IPS-18a (cell line): ENCODE measurements at regions not wholly inside any gene's neighbourhood (a gene's known extent, or its start where the extent isn't known, plus 50 kb on each side); places are given as distances from the start of the nearest gene placed in this dataset.

Source experiments
- H3K27ac ChIP-seq: one replicate; pipeline ENCODE4 v1.5.1; 2013; ENCODE audit warnings: low read length
- H3K27me3 ChIP-seq: one replicate; pipeline ENCODE4 v1.6.1; 2013; ENCODE audit warnings: mild to moderate bottlenecking, low read length; ENCODE audit not compliant: control insufficient read depth, insufficient read depth
- H3K36me3 ChIP-seq: one replicate; pipeline ENCODE4 v1.6.1; 2013; ENCODE audit warnings: low read depth, low read length; ENCODE audit not compliant: control insufficient read depth
- H3K4me1 ChIP-seq: one replicate; pipeline ENCODE4 v1.6.1; 2013; ENCODE audit warnings: low read depth, low read length; ENCODE audit not compliant: control insufficient read depth
- H3K4me3 ChIP-seq: one replicate; pipeline ENCODE4 v1.5.1; 2013; ENCODE audit warnings: low read length
- H3K9ac ChIP-seq: one replicate; pipeline ENCODE4 v1.6.1; 2013; ENCODE audit warnings: mild to moderate bottlenecking, low read length, moderate library complexity
- H3K9me3 ChIP-seq: one replicate; pipeline ENCODE4 v1.6.1; 2013; ENCODE audit warnings: low read depth, low read length; ENCODE audit not compliant: control insufficient read depth

DNA sequence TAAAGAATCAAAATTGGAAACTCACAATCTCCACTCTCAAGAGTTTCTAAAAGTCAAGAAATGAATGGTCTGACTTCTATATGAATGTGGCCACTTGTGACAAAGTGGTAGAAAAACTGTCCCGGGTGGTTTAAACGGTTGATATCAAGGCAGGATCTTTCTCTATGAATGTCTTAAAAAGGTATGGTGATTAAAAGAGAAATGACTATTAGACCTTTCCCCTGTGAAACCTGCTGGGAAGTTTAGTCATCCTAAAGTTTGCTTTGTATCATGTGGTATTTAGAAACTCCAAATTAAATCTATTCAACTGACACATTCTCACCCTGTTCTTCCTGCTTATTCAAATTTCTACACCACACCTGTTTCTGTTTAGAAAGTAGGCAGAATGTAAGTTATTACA, 492.5 kb downstream of the XPNPEP1 start:
- Histone ChIP-seq H3K4me1 (peaks cover 6% of the 10 kb centered on the region), H3K27me3 (no peaks in the 10 kb centered on the region), H3K9me3 (no peaks in the 10 kb centered on the region), H3K9ac (no peak overlapping the region), H3K4me3 (no peak overlapping the region), H3K36me3 (no peaks in the 10 kb centered on the region), H3K27ac (no peak overlapping the region)

DNA sequence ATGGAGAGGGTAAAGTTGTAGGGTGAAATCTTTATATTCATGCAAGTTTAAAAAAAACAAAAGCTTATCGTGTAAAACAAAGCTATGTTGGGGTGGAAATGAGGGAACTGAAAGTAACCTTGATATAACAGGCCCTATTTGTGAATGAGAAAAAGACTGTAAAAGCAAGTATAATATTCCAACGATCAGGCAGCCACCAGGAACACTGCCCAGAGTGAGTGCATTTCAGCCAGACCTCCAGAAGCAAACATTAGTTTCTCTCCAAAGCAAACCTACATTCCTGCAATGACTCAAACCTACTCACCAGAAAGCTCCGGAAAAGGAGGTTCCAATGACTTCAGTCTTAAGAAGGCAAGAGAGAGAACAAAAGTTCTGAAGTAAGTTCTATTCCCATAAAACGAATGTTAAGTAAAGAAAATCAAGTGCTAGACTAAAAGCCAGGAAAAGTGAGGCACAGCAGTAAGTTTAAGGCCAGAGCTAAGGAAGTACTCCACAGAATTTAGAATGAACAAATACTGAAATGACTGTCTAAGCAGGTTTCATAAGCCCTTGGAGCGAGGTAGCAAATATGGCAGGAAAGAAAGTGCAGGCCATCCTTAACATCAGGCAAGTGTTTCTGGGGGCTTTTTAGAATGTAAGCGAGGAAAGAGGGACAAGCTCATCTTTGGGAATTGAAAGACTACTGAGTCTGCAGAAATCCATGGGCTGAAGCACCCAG, 493.1 kb downstream of the XPNPEP1 start:
- Histone ChIP-seq H3K36me3 (no peaks in the 10 kb centered on the region), H3K4me3 (no peak overlapping the region), H3K27ac (no peak overlapping the region), H3K9ac (no peak overlapping the region), H3K9me3 (no peaks in the 10 kb centered on the region), H3K27me3 (no peaks in the 10 kb centered on the region), H3K4me1 (peaks cover 6% of the 10 kb centered on the region)

DNA sequence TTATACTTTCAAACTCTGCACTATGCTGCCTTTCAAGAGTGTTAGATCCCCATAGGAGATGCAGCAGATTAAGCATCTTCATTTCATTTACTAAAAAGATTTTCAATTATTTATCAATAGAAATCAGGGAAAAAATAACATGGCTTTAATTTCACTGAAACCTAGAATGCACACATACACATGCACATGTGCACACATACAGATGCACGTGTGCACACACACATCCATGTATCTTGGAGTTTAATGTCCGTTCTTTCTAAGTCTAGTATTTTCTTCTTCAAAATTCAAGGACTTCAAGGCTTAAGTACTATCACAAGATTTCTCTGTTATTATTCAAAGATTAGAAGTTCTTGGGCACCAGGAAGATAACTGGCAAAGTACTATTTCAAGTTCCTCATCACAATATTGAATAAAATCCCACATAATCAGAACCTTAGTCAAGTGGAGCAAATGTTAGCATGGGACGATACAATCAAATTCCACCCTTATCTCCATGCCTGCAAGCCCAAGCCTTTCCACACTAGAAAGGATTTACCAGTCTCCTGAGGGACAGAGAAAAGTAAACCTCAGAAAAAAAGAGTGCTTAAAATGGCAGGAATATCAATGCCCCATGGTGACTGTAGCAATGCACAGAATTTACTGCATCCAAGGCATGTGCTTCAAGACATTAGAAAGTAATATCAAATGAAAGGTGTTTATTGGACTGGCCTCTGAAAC, 494.4 kb downstream of the XPNPEP1 start:
- no peaks in the 10 kb centered on the region for H3K27me3 ChIP-seq
- no peaks in the 10 kb centered on the region for H3K36me3 ChIP-seq

DNA sequence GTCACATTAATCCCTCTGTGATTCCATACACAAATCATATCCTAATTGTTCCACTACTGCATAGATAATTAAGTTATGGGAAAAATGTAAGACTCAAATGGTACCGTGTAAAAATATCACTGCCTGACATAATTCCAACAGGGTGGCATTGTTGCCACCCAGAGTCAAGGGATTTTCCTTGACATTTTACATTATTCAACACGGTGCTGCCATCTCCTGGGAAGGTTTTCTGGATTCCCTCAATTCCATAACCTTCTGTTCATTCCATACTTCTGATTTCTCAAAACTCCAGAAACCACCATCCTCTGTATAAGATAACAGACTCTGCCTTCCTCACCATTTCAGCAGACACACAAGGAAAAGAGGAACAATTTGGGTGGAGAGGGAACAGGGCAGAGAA, 495.9 kb downstream of the XPNPEP1 start:
- Histone ChIP-seq H3K9me3 (no peaks in the 10 kb centered on the region), H3K27me3 (no peaks in the 10 kb centered on the region), H3K4me3 (no peak overlapping the region), H3K36me3 (no peaks in the 10 kb centered on the region), H3K27ac (no peak overlapping the region), H3K9ac (no peak overlapping the region), H3K4me1 (peaks cover 6% of the 10 kb centered on the region)

More for the DNA sequence above, 494.4 kb downstream of the XPNPEP1 start:
- H3K9me3 ChIP-seq, result no peaks in the 10 kb centered on the region
- no peak overlapping the region for H3K27ac ChIP-seq
- no peak overlapping the region for H3K9ac ChIP-seq
- no peak overlapping the region for H3K4me3 ChIP-seq
- H3K4me1 ChIP-seq, result peaks cover 6% of the 10 kb centered on the region

DNA sequence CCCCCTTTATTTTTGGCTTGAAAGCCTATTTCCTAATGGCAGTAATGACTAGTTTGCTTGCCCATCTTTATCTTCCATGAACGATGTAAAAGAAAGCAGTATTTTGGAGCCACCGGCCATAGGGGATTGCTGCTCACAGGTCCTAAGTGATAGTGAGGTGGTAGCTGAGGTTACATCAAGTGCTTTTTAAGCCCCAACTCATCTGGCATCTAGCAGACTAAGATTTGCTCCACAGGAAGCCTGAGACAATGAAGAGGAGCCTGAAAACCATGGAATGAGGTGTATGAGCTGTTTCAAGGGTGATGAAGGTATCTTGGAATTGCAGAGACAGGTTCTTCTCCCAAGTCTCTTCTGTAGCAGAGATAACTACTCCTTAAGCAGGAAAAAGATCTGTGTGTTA, 496.3 kb downstream of the XPNPEP1 start:
- no peak overlapping the region for H3K9ac ChIP-seq

DNA sequence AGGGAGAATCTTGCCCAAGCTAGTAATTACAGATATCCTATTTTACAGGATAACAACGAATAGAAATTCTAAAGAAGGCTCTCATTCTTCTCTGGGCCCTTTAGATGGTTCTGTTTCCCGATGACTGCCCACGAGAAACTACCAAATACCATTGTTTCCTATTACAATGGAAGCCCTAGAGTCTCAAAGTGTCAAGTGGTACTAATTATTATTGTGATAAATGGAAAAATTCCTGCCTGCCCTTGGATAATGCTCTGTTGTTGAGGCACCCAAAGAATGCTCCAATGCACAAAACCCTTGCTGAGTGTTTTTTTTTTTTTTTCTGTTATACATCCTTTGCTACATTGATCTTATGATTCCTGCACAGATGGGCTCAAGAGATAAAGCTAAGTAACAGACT, 504.5 kb downstream of the XPNPEP1 start:
- no peak overlapping the region for H3K27ac ChIP-seq

More for the DNA sequence above, 496.3 kb downstream of the XPNPEP1 start:
- H3K4me3 ChIP-seq, result no peak overlapping the region
- no peaks in the 10 kb centered on the region for H3K27me3 ChIP-seq
- H3K27ac ChIP-seq, result no peak overlapping the region
- H3K4me1 ChIP-seq, result peaks cover 6% of the 10 kb centered on the region
- H3K36me3 ChIP-seq, result no peaks in the 10 kb centered on the region
- no peaks in the 10 kb centered on the region for H3K9me3 ChIP-seq

DNA sequence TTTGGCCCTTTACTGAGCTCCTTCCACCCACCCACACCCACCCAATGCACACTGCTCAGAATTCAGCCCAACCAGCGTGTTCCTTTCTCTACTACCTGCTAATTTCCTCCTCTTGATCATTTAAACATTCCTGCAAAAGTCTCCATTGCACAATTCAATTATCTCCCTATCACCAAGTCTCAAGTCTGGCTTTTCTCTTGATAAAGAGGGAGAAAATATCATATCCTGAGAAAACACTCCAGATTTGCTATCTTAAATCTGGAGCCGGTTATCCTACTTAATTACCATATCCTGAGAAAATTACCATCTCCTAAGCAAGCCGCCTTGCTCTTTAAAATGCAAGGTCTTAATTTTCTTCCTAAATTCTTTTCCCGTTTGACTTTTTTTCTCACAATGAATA, 505.5 kb downstream of the XPNPEP1 start:
- Histone ChIP-seq H3K4me1 (peaks cover 6% of the 10 kb centered on the region), H3K9me3 (no peaks in the 10 kb centered on the region), H3K9ac (no peak overlapping the region), H3K27ac (no peak overlapping the region), H3K36me3 (no peaks in the 10 kb centered on the region), H3K4me3 (no peak overlapping the region), H3K27me3 (no peaks in the 10 kb centered on the region)

More for the DNA sequence above, 504.5 kb downstream of the XPNPEP1 start:
- Histone ChIP-seq H3K4me1 (peaks cover 6% of the 10 kb centered on the region), H3K27me3 (no peaks in the 10 kb centered on the region), H3K9me3 (no peaks in the 10 kb centered on the region), H3K9ac (no peak overlapping the region), H3K4me3 (no peak overlapping the region), H3K36me3 (no peaks in the 10 kb centered on the region)

DNA sequence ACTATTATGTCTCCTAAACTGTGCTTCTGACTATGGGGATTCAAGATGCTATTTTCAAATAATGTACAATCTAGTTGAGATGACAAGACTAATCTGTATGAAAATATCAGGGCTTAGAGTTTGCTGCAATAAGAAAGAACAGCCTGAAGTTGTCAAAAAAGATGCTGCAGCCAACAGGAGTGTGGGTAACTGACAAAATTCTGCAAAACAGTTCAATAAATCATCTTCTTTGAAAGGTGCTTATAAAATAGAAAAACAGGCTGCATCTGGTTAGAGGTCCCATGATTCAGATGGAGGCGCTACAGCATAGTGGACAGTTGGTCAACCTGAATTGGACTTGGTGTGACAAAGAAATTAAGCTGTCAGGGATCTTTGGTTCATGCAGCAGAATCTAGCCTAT, 511.0 kb downstream of the XPNPEP1 start:
- Histone ChIP-seq H3K27ac (no peak overlapping the region), H3K9me3 (no peaks in the 10 kb centered on the region), H3K4me1 (no peaks in the 10 kb centered on the region), H3K4me3 (no peak overlapping the region), H3K27me3 (no peaks in the 10 kb centered on the region), H3K36me3 (no peaks in the 10 kb centered on the region), H3K9ac (no peak overlapping the region)

DNA sequence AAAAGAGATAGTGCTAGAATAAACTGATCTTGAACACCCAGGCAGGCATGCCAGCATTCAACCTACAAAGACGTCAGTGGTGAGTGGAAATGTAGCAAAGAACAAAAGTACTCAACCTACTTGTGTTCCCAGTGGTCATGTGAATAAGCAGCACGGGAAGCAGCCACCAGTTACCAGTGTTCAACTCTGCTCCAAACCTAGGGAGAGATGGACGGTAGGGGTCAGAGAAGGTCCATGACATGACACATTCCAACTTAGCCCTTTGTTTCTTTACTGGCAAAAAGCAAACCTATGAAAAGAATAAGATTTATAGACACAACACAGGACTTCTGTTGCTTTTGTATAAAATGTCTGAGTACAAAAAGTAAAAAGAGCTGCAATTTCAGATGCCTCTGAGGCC, 511.4 kb downstream of the XPNPEP1 start:
- no peaks in the 10 kb centered on the region for H3K9me3 ChIP-seq
- H3K27ac ChIP-seq, result no peak overlapping the region
- no peak overlapping the region for H3K4me3 ChIP-seq

DNA sequence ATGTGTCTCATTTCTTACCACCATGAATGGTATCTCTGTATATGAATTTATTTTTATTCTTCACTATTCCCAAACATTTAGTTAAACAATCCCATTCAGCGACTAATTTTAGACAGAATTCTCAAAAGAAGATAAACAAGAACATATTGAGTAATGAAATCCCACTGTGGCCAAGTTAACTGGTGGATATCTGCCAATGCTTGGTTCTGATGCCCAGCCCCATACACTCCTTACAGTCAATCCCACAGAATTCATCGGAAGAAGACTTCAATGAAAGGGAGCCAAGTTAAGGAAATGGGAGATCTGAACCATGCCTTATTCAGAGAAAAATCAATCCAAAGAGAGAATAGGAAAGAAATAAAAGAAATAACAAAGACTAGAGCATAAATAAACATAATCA, 518.0 kb downstream of the XPNPEP1 start:
- Histone ChIP-seq H3K9me3 (no peaks in the 10 kb centered on the region), H3K9ac (no peak overlapping the region), H3K4me3 (no peak overlapping the region), H3K4me1 (no peaks in the 10 kb centered on the region), H3K27me3 (no peaks in the 10 kb centered on the region), H3K36me3 (no peaks in the 10 kb centered on the region), H3K27ac (no peak overlapping the region)

More for the DNA sequence above, 511.4 kb downstream of the XPNPEP1 start:
- no peak overlapping the region for H3K9ac ChIP-seq
- no peaks in the 10 kb centered on the region for H3K36me3 ChIP-seq
- H3K27me3 ChIP-seq, result no peaks in the 10 kb centered on the region
- no peaks in the 10 kb centered on the region for H3K4me1 ChIP-seq

DNA sequence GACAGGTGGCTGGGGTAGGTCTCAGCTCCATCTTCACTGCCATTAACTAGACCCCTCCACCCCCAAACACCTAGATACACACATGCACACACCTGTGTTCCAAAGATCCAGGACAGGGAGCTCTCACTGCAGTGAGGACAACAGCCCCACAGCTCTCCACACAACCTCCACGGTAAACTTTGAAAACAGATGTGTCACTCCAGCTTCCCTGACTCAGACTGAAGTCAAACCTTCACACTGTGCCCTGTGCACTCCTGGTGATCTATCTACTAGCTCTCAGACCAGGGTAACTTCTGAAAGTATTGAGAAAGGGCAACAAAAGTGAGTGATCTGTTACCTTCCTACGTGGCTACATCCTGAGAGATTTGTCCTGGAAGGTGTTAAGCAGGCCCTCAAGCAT, 519.8 kb downstream of the XPNPEP1 start:
- H3K9me3 ChIP-seq, result no peaks in the 10 kb centered on the region
- no peaks in the 10 kb centered on the region for H3K27me3 ChIP-seq
- H3K9ac ChIP-seq, result no peak overlapping the region
- H3K27ac ChIP-seq, result no peak overlapping the region
- H3K4me3 ChIP-seq, result no peak overlapping the region
- no peaks in the 10 kb centered on the region for H3K36me3 ChIP-seq
- peaks cover 3% of the 10 kb centered on the region for H3K4me1 ChIP-seq

DNA sequence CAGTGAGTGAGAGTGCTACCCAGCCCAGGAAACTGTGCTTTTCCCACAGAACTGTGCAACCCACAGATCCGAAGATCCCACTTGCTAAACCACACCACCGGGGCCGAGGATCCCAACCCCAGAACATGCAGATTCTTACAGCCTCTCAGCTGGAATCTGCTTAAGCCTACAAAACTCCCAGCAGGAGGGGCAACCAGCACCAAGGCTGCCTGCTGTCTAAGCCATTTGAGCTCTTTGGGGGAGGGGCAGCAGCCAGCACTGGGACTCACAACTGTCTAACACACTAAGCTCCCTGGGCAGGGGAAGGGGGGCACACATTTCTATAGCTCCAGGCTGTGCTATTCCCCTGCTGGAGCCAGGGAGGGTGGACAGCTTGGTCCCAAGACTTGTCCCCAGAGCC, 529.9 kb downstream of the XPNPEP1 start:
- Histone ChIP-seq H3K27ac (no peak overlapping the region), H3K27me3 (no peaks in the 10 kb centered on the region), H3K9me3 (no peaks in the 10 kb centered on the region), H3K4me1 (peaks cover 15% of the 10 kb centered on the region), H3K9ac (no peak overlapping the region), H3K36me3 (no peaks in the 10 kb centered on the region), H3K4me3 (no peak overlapping the region)
